ENCODE measurements at regions not wholly inside any gene's neighbourhood (a gene's known extent, or its start where the extent isn't known, plus 50 kb on each side); places are given as distances from the start of the nearest gene placed in this dataset.

DNA sequence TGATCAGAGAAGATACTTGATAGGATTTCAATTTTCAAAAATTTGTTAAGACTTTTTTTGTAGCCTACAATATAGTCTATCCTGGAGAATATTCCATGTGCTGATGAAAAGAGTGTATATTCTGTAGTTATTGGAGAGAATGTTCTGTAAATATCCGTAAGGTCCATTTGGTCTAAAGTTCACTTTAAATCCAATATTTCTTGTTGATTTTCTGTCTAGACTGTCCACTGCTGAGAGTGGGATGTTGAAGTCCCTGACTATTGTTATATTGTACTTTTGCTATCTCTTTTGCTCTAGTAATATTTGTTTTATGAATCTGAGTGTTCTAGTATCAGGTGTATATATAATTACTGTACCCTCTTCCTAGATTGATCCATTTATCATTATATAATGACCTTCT is 406.2 kb upstream of the CNTN4 start:
- Histone ChIP-seq H3K36me3 (ENCODE audit: insufficient read depth, low read length) (no peaks in the 10 kb centered on the region), H3K4me2 (ENCODE audit: low read depth, low read length, poor library complexity, severe bottlenecking) (no peak overlapping the region), H4K20me1 (ENCODE audit: insufficient read depth, low read length, poor library complexity, severe bottlenecking) (no peaks in the 10 kb centered on the region), H3K79me2 (ENCODE audit: insufficient read depth, low read length) (no peaks in the 10 kb centered on the region), H3K9me2 (replicated peaks; ENCODE audit: low read depth, low read length) (no peaks in the 10 kb centered on the region), H3K9me3 (ENCODE audit: insufficient read depth, low read depth, low read length) (0 out of 2 replicates have a peak, but pooled peaks cover 6% of the 10 kb centered on the region), H3F3A (ENCODE audit: low read depth) (no peaks in the 10 kb centered on the region), H2AFZ (ENCODE audit: low read length) (no peak overlapping the region), H3K4me3 (ENCODE audit: low read length, poor library complexity, severe bottlenecking) (no peak overlapping the region), H3K9ac (ENCODE audit: low read depth, low read length, poor library complexity, severe bottlenecking) (no peak overlapping the region), H3K4me1 (ENCODE audit: insufficient read depth, low read length, poor library complexity, severe bottlenecking) (no peaks in the 10 kb centered on the region), H3K27me3 (ENCODE audit: insufficient read depth, low read length, poor library complexity, severe bottlenecking) (no peaks in the 10 kb centered on the region)
- TF ChIP-seq, protein P1, sequence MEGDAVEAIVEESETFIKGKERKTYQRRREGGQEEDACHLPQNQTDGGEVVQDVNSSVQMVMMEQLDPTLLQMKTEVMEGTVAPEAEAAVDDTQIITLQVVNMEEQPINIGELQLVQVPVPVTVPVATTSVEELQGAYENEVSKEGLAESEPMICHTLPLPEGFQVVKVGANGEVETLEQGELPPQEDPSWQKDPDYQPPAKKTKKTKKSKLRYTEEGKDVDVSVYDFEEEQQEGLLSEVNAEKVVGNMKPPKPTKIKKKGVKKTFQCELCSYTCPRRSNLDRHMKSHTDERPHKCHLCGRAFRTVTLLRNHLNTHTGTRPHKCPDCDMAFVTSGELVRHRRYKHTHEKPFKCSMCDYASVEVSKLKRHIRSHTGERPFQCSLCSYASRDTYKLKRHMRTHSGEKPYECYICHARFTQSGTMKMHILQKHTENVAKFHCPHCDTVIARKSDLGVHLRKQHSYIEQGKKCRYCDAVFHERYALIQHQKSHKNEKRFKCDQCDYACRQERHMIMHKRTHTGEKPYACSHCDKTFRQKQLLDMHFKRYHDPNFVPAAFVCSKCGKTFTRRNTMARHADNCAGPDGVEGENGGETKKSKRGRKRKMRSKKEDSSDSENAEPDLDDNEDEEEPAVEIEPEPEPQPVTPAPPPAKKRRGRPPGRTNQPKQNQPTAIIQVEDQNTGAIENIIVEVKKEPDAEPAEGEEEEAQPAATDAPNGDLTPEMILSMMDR (conservative IDR thresholded peaks at IDR 0.05; ENCODE audit: low read length) = no peak

DNA sequence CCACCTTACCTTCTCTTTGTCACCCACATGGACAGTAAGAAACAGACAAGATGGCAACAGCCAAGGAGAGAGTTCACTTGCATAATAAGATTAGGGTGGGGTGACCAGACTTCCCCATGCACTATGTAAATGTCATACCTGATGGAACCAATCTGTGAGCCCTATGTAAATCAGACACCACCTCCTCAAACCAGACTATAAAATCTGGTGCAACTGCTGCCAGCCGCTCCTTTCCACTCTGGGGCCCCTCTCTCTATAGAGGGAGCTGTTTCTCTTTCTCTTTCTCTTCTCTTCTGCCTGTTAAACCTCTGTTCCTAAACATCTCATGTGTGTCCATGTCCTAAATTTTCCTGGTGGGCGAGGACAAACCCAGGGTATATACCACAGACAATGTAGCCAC is 405.5 kb upstream of the CNTN4 start:
- TF ChIP-seq EZH2phosphoT487 (IDR thresholded peaks at IDR 0.05; ENCODE audit: borderline replicate concordance) = no peak
- TF ChIP-seq, protein P1 (conservative IDR thresholded peaks at IDR 0.05; ENCODE audit: low read length) = no peak
- H4K20me1 ChIP-seq (ENCODE audit: insufficient read depth, low read length, poor library complexity, severe bottlenecking) = no peaks in the 10 kb centered on the region
- no peaks in the 10 kb centered on the region for H3K27me3 ChIP-seq (ENCODE audit: insufficient read depth, low read length, poor library complexity, severe bottlenecking)
- H3K36me3 ChIP-seq (ENCODE audit: insufficient read depth, low read length) = no peaks in the 10 kb centered on the region
- H3K9me2 ChIP-seq (replicated peaks; ENCODE audit: low read depth, low read length) = no peaks in the 10 kb centered on the region
- no peaks in the 10 kb centered on the region for H3K79me2 ChIP-seq (ENCODE audit: insufficient read depth, low read length)
- no peak overlapping the region for H3K9ac ChIP-seq (ENCODE audit: low read depth, low read length, poor library complexity, severe bottlenecking)
- H3K4me1 ChIP-seq (ENCODE audit: insufficient read depth, low read length, poor library complexity, severe bottlenecking) = no peaks in the 10 kb centered on the region
- H2AFZ ChIP-seq (ENCODE audit: low read length) = no peak overlapping the region
- H3K4me2 ChIP-seq (ENCODE audit: low read depth, low read length, poor library complexity, severe bottlenecking) = no peak overlapping the region
- H3K4me3 ChIP-seq (ENCODE audit: low read length, poor library complexity, severe bottlenecking) = no peak overlapping the region
- 0 out of 2 replicates have a peak, but pooled peaks cover 6% of the 10 kb centered on the region for H3K9me3 ChIP-seq (ENCODE audit: insufficient read depth, low read depth, low read length)
- no peaks in the 10 kb centered on the region for H3F3A ChIP-seq (ENCODE audit: low read depth)

DNA sequence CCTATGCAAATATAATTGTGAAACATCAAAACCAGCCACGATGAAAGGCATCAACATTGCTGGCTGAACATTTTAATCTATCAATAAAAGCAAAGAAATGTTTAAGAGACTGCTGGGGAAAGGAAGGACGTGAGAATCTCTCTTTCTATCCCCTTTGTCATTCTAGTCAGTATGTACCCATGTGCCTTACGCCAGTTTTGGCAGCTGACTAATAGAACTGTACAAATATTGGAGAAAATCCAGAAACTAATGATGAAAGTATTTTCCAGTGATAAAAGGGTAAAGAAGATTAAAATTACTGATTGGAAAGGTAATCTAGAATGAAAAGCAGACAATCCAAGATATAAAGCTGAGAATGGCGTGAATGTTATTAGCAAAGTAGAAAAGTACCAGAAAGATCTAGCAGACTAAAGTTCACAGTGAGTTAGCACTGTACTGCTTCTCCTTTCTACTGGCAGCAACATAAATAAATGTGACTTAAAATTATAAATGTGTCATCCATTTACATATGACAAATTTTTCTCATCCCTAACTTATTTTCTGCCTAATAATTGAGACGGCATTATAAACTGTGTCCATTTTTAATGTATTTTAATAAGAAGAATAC is 401.9 kb upstream of the CNTN4 start:
- Histone ChIP-seq H3K4me2 (ENCODE audit: low read depth, low read length, poor library complexity, severe bottlenecking) (no peak overlapping the region), H3K4me3 (ENCODE audit: low read length, poor library complexity, severe bottlenecking) (no peak overlapping the region), H3K4me1 (ENCODE audit: insufficient read depth, low read length, poor library complexity, severe bottlenecking) (no peaks in the 10 kb centered on the region), H3K9ac (ENCODE audit: low read depth, low read length, poor library complexity, severe bottlenecking) (no peak overlapping the region), H3K9me3 (ENCODE audit: insufficient read depth, low read depth, low read length) (peaks cover 6% of the 10 kb centered on the region; the same call in 1 of the 2 replicates), H3K79me2 (ENCODE audit: insufficient read depth, low read length) (no peaks in the 10 kb centered on the region), H3K27me3 (ENCODE audit: insufficient read depth, low read length, poor library complexity, severe bottlenecking) (no peaks in the 10 kb centered on the region), H3K36me3 (ENCODE audit: insufficient read depth, low read length) (no peaks in the 10 kb centered on the region), H3F3A (ENCODE audit: low read depth) (no peaks in the 10 kb centered on the region), H3K9me2 (replicated peaks; ENCODE audit: low read depth, low read length) (no peaks in the 10 kb centered on the region), H4K20me1 (ENCODE audit: insufficient read depth, low read length, poor library complexity, severe bottlenecking) (no peaks in the 10 kb centered on the region), H2AFZ (ENCODE audit: low read length) (no peak overlapping the region)
- TF ChIP-seq EZH2phosphoT487 (IDR thresholded peaks at IDR 0.05; ENCODE audit: borderline replicate concordance) = no peak
- TF ChIP-seq, protein P1 (conservative IDR thresholded peaks at IDR 0.05; ENCODE audit: low read length) = no peak

Measured in Loucy (cell line).